B cell (primary cell): ENCODE measurements at regions not wholly inside any gene's neighbourhood (a gene's known extent, or its start where the extent isn't known, plus 50 kb on each side); places are given as distances from the start of the nearest gene placed in this dataset.

Experiments used
- ATAC-seq: fragments of 200-7000 bp; cut with Tn5 transposase; one replicate; pipeline ENCODE4 v1.10.0; 2021; ENCODE audit warnings: low read depth, mild to moderate bottlenecking, moderate number of reproducible peaks, moderate library complexity
- CTCF ChIA-PET: fragments of 350-600 bp; sonication (Branson Sonifier 250); formaldehyde crosslinking; loops from one replicate; lab custom pipeline; 2021; ENCODE audit warnings: antibody characterized with exemption, inconsistent platforms; lab: Charles Lee
- POLR2A ChIA-PET: fragments of 350-600 bp; sonication (Branson Sonifier 250); formaldehyde crosslinking; loops from one replicate; lab custom pipeline; 2021; ENCODE audit warnings: antibody characterized with exemption; lab: Charles Lee
- DNase-seq: peaks from one replicate; pipeline ENCODE4 v3.0.0; 2013
- H2AFZ ChIP-seq: 2 replicates; pipeline ENCODE4 v1.6.1; 2012; ENCODE audit warnings: mild to moderate bottlenecking, low read depth, low read length; ENCODE audit not compliant: insufficient read depth, poor library complexity, severe bottlenecking
- H3K27ac ChIP-seq, 2 donors: 1 replicate in 1 of 2; 2 replicates in 1 of 2; pipeline ENCODE4 v1.5.1; 2012 to 2013; ENCODE audit warnings: low read length in 2 of 2, mild to moderate bottlenecking in 2 of 2, moderate library complexity in 1 of 2
- H3K27me3 ChIP-seq, 4 experiments: fragments of 200-600 bp in 1 of 4; sonication (generic) in 1 of 4; replicated peaks in 1 of 4; 1 replicate in 2 of 4; 2 replicates in 2 of 4; pipeline versions ENCODE4 v1.6.1 to v1.7.0; 2013 to 2016; ENCODE audit warnings: low read length in 3 of 4, mild to moderate bottlenecking in 2 of 4, mixed read lengths in 1 of 4, moderate library complexity in 1 of 4; ENCODE audit not compliant: insufficient read depth in 4 of 4, control insufficient read depth in 3 of 4; ENCODE audit errors: control extremely low read depth in 1 of 4
- H3K36me3 ChIP-seq, 2 experiments: replicated peaks in 1 of 2; 1 replicate in 1 of 2; 2 replicates in 1 of 2; pipeline versions ENCODE4 v1.6.1 to v1.7.1; 2013; ENCODE audit warnings: low read length in 1 of 2; ENCODE audit not compliant: insufficient read depth in 2 of 2, control insufficient read depth in 1 of 2; ENCODE audit errors: control extremely low read depth in 1 of 2, extremely low read depth in 1 of 2
- H3K4me1 ChIP-seq, 2 donors: fragments of 200-600 bp in 1 of 2; sonication (generic) in 1 of 2; 1 replicate in 1 of 2; 2 replicates in 1 of 2; pipeline versions ENCODE4 v1.5.1 to v1.6.1; 2013 to 2017; ENCODE audit warnings: low read length in 2 of 2; ENCODE audit not compliant: control insufficient read depth in 2 of 2, insufficient read depth in 2 of 2
- H3K4me2 ChIP-seq: replicated peaks from 2 replicates; pipeline ENCODE3; 2012; ENCODE audit warnings: mild to moderate bottlenecking, low read depth, low read length; ENCODE audit not compliant: poor library complexity, severe bottlenecking
- H3K4me3 ChIP-seq, 5 experiments: fragments of 200-600 bp in 1 of 5; sonication (generic) in 1 of 5; 1 replicate in 3 of 5; 2 replicates in 2 of 5; pipeline versions ENCODE4 v1.5.1 to v1.7.0; 2011 to 2016; ENCODE audit warnings: low read length in 4 of 5, mild to moderate bottlenecking in 4 of 5, low read depth in 2 of 5, control low read depth in 1 of 5, moderate library complexity in 1 of 5; ENCODE audit not compliant: insufficient read depth in 1 of 5; ENCODE audit errors: control extremely low read depth in 1 of 5, extremely low read depth in 1 of 5
- H3K79me2 ChIP-seq: fragments of 200-600 bp; sonication (generic); one replicate; pipeline ENCODE4 v1.6.0; 2016; ENCODE audit warnings: low read length; ENCODE audit not compliant: control insufficient read depth, insufficient read depth
- H3K9ac ChIP-seq: fragments of 200-600 bp; sonication (generic); 2 replicates; pipeline ENCODE4 v1.6.1; 2017; ENCODE audit warnings: mild to moderate bottlenecking, low read length, moderate library complexity
- H3K9me3 ChIP-seq, 3 donors: one replicate each; pipeline versions ENCODE4 v1.6.1 to v1.7.1; 2013; ENCODE audit warnings: low read length in 2 of 3; ENCODE audit not compliant: control insufficient read depth in 2 of 3, insufficient read depth in 1 of 3; ENCODE audit errors: control extremely low read depth in 1 of 3
- H4K20me1 ChIP-seq: 2 replicates; pipeline ENCODE4 v1.6.0; 2012; ENCODE audit warnings: mild to moderate bottlenecking, low read length; ENCODE audit not compliant: insufficient read depth, control insufficient read depth, poor library complexity, severe bottlenecking
- H3K27ac Mint-ChIP-seq: one replicate; pipeline ENCODE4 v1.8.0; 2021; ENCODE audit warnings: mixed read lengths
- H3K27me3 Mint-ChIP-seq: one replicate; pipeline ENCODE4 v1.8.0; 2021; ENCODE audit warnings: mixed read lengths
- H3K4me1 Mint-ChIP-seq: one replicate; pipeline ENCODE4 v1.8.0; 2021; ENCODE audit warnings: mixed read lengths
- H3K4me3 Mint-ChIP-seq: one replicate; pipeline ENCODE4 v1.8.0; 2021; ENCODE audit warnings: mixed read lengths
- H3K9me3 Mint-ChIP-seq: one replicate; pipeline ENCODE4 v1.8.0; 2022; ENCODE audit warnings: mixed read lengths; ENCODE audit not compliant: insufficient read depth
- CTCF ChIP-seq: fragments of 200-600 bp; IDR thresholded peaks from one replicate; pipeline ENCODE4 v1.8.0; 2022; ENCODE audit warnings: antibody characterized with exemption, mild to moderate bottlenecking
- EZH2 ChIP-seq: IDR thresholded peaks from 2 replicates; pipeline ENCODE4 v1.6.1; 2012; ENCODE audit warnings: borderline replicate concordance, low read depth, mild to moderate bottlenecking, moderate library complexity, low read length; ENCODE audit not compliant: insufficient read depth, poor library complexity, severe bottlenecking
- WGBS: methylation state at CpG from one replicate; pipeline ENCODE4 v1.1.5; 2013; ENCODE audit warnings: missing lambda C conversion rate; ENCODE audit not compliant: insufficient coverage; 5-methylcytosine and 5-hydroxymethylcytosine counted together
- intact Hi-C: fragments of 100-400 bp; cut with micrococcal nuclease; formaldehyde crosslinking; loops from one replicate; pipeline ENCODE4 v1.10.0; 2022

DNA sequence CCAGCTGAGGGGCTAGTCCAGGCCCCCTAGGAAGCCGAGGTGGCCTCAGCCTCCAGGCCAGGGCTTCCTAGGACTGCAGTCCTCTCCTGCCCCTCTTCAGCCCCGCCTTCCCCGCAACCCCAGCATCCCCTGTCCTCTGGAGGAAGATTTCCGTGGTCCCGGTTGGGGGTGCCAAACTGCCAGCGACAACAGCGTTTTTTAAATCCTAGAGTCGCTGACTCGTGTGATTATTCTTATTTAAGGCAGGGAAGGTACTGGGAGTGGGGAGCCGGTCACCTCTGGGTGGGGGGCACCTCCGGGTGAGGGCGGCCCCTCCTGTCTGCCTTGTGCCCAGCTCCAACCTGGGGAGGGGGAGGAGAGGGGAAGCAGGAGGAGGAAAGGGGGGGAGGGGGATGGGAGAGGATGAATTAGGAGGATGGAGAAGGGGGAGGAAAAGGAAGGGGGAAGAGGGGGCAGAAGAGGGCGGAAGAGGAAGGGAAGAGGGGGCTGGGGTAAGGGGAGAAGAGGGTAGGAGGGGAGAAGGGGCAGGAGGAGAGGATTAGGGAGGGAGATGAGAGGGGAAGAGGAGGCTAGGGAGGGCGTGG lies 173.1 kb upstream of the IER5L start:
- Histone ChIP-seq H3K9me3 (peaks cover 0 to 21% (median 7%) of the 10 kb centered on the region in 3 donors), H3K36me3 (no peaks in the 10 kb centered on the region), H3K4me1 (peaks cover 5 to 14% of the 10 kb centered on the region in 2 donors), H3K9ac (no peak overlapping the region), H3K4me3 (no peak overlapping the region), H3K79me2 (no peaks in the 10 kb centered on the region), H3K27ac (no peak overlapping the region), H2AFZ (no peak overlapping the region), H3K4me2 (peak overlapping the region; percentile 76), H3K27me3 (peaks cover 0 to 27% (median 8%) of the 10 kb centered on the region in 4 experiments), H4K20me1 (no peaks in the 10 kb centered on the region)
- H3K9me3 Mint-ChIP-seq: peaks cover 4% of the 10 kb centered on the region
- H3K27me3 Mint-ChIP-seq: peaks cover 36% of the 10 kb centered on the region
- no peak for DNase-seq
- 43% methylated on average over 13 of the region's 14 CpGs for WGBS
- POLR2A ChIA-PET: interaction anchor here (0.6 kb wide), 1 partner anchor 76 kb away, joined by 5 read pairs; no protein-coding TSS in a partner anchor
- TF ChIP-seq CTCF (no peak), EZH2 (no peak)
- no peak overlapping the region for H3K27ac Mint-ChIP-seq
- intact Hi-C loops: no loop called here
- H3K4me3 Mint-ChIP-seq: no peak overlapping the region
- peaks cover 3% of the 10 kb centered on the region for H3K4me1 Mint-ChIP-seq
- no peak for ATAC-seq
- CTCF ChIA-PET: no interaction called here

GRCh38 chr9:129350143-129350935 lies 172.3 kb upstream of the IER5L start:
- Histone ChIP-seq H3K27ac (no peak overlapping the region), H4K20me1 (no peaks in the 10 kb centered on the region), H2AFZ (no peak overlapping the region), H3K27me3 (peaks cover 0 to 27% (median 8%) of the 10 kb centered on the region in 4 experiments), H3K79me2 (no peaks in the 10 kb centered on the region), H3K9me3 (peaks cover 0 to 15% (median 1%) of the 10 kb centered on the region in 3 donors), H3K36me3 (no peaks in the 10 kb centered on the region), H3K4me3 (no peak overlapping the region), H3K4me2 (no peak overlapping the region), H3K4me1 (peaks cover 5 to 14% of the 10 kb centered on the region in 2 donors), H3K9ac (no peak overlapping the region)
- Mint-ChIP-seq H3K9me3 (no peaks in the 10 kb centered on the region), H3K27ac (no peak overlapping the region), H3K4me1 (peaks cover 5% of the 10 kb centered on the region), H3K27me3 (peaks cover 29% of the 10 kb centered on the region), H3K4me3 (no peak overlapping the region)
- CTCF ChIA-PET: no interaction called here
- WGBS: 92% methylated on average over 16 of the region's 25 CpGs
- DNase-seq: no peak
- no peak for ATAC-seq
- TF ChIP-seq EZH2 (no peak), CTCF (no peak)
- POLR2A ChIA-PET: interaction anchor here (0.6 kb wide), 1 partner anchor 77 kb away, joined by 5 read pairs; no protein-coding TSS in a partner anchor
- intact Hi-C loops: no loop called here
